Mesothelial cell of epicardium (in vitro differentiated cells): ENCODE measurements at regions not wholly inside any gene's neighbourhood (a gene's known extent, or its start where the extent isn't known, plus 50 kb on each side); places are given as distances from the start of the nearest gene placed in this dataset.

Source experiments
- DNase-seq, 2 experiments: peaks; one replicate each; pipeline ENCODE4 v3.0.0; 2021; ENCODE audit warnings: low spot score in 2 of 2; ENCODE audit not compliant: unreplicated experiment in 2 of 2
- H3K27ac Mint-ChIP-seq: 2 replicates; pipeline ENCODE4 v1.8.0; 2021; ENCODE audit warnings: mixed read lengths
- H3K27me3 Mint-ChIP-seq: 2 replicates; pipeline ENCODE4 v1.8.0; 2021; ENCODE audit warnings: low read depth, mixed read lengths
- H3K36me3 Mint-ChIP-seq: 2 replicates; pipeline ENCODE4 v1.8.0; 2021; ENCODE audit warnings: mixed read lengths
- H3K4me1 Mint-ChIP-seq: 2 replicates; pipeline ENCODE4 v1.8.0; 2021; ENCODE audit warnings: mixed read lengths
- H3K4me3 Mint-ChIP-seq: 2 replicates; pipeline ENCODE4 v1.8.0; 2021; ENCODE audit warnings: mild to moderate bottlenecking, moderate library complexity, mixed read lengths
- H3K9me3 Mint-ChIP-seq: 2 replicates; pipeline ENCODE4 v1.8.0; 2021; ENCODE audit warnings: mixed read lengths
- CTCF ChIP-seq: fragments of 200-600 bp; sonication (generic); IDR thresholded peaks from one replicate; pipeline ENCODE4 v1.5.0; 2021; ENCODE audit warnings: antibody characterized with exemption; ENCODE audit not compliant: unreplicated experiment

- peaks cover 8% of the 10 kb centered on the region for H3K9me3 Mint-ChIP-seq
- no peak overlapping the region for H3K27ac Mint-ChIP-seq
- TF ChIP-seq CTCF = no peak
- peaks cover 3% of the 10 kb centered on the region for H3K36me3 Mint-ChIP-seq
- H3K4me3 Mint-ChIP-seq = no peak overlapping the region
- no peaks in the 10 kb centered on the region for H3K27me3 Mint-ChIP-seq
- no peak for DNase-seq
- peaks cover 11% of the 10 kb centered on the region for H3K4me1 Mint-ChIP-seq
Observed at GRCh38 chr5:92977846-92978540, 603.0 kb downstream of the NR2F1-AS1 start.

DNA sequence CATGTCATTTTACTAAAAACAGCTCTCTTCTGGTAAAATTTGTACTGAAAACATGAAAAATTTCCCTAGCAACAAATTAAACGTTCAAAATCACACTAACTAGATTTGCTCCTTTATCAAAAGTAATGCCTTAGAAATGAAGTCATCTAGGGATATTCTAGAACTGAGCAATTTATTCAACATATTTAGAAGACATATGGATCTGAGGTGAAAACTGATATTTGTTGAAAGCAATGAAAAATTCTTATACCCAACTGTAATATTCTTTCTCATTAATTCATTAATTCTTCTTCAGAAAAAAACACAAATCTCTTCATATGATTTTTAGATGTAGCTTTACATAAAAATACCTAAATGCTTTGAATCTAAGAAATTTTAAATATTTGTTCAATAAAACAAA, 604.9 kb downstream of the NR2F1-AS1 start:
- TF ChIP-seq CTCF = no peak
- DNase-seq = no peak
- Mint-ChIP-seq H3K9me3 (peaks cover 10% of the 10 kb centered on the region), H3K4me1 (peaks cover 19% of the 10 kb centered on the region), H3K4me3 (no peak overlapping the region), H3K36me3 (peaks cover 3% of the 10 kb centered on the region), H3K27ac (no peak overlapping the region), H3K27me3 (no peaks in the 10 kb centered on the region)

GRCh38 chr5:92969781-92970237, 611.2 kb downstream of the NR2F1-AS1 start:
- Mint-ChIP-seq H3K9me3 (peaks cover 4% of the 10 kb centered on the region), H3K27ac (no peak overlapping the region), H3K4me1 (peaks cover 9% of the 10 kb centered on the region), H3K36me3 (no peaks in the 10 kb centered on the region), H3K27me3 (no peaks in the 10 kb centered on the region), H3K4me3 (no peak overlapping the region)
- TF ChIP-seq CTCF = no peak
- DNase-seq = no peak

- TF ChIP-seq CTCF = no peak
- H3K4me3 Mint-ChIP-seq = no peak overlapping the region
- peaks cover 9% of the 10 kb centered on the region for H3K4me1 Mint-ChIP-seq
- no peak overlapping the region for H3K27ac Mint-ChIP-seq
- no peaks in the 10 kb centered on the region for H3K27me3 Mint-ChIP-seq
- peaks cover 4% of the 10 kb centered on the region for H3K9me3 Mint-ChIP-seq
- no peaks in the 10 kb centered on the region for H3K36me3 Mint-ChIP-seq
- no peak for DNase-seq
Observed at GRCh38 chr5:92969191-92969780, 611.7 kb downstream of the NR2F1-AS1 start.

GRCh38 chr5:92963800-92964199, 617.2 kb downstream of the NR2F1-AS1 start:
- peaks cover 17% of the 10 kb centered on the region for H3K4me1 Mint-ChIP-seq

More at GRCh38 chr5:92963800-92964199, 617.2 kb downstream of the NR2F1-AS1 start:
- H3K36me3 Mint-ChIP-seq = no peaks in the 10 kb centered on the region
- no peak overlapping the region for H3K27ac Mint-ChIP-seq
- H3K4me3 Mint-ChIP-seq = no peak overlapping the region
- no peak for DNase-seq
- TF ChIP-seq CTCF = no peak
- H3K27me3 Mint-ChIP-seq = no peaks in the 10 kb centered on the region
- peaks cover 4% of the 10 kb centered on the region for H3K9me3 Mint-ChIP-seq
